Activated CD4-positive, alpha-beta memory T cell treated with anti-CD3 and anti-CD28 coated beads for 36 hours (primary cell): ENCODE measurements at regions not wholly inside any gene's neighbourhood (a gene's known extent, or its start where the extent isn't known, plus 50 kb on each side); places are given as distances from the start of the nearest gene placed in this dataset.

ENCODE experiments used
- CTCF ChIA-PET: fragments of 350-600 bp; sonication (Branson Sonifier 250); formaldehyde crosslinking; loops from one replicate; lab custom pipeline; 2021; ENCODE audit warnings: antibody characterized with exemption, inconsistent platforms; lab: Charles Lee
- POLR2A ChIA-PET: fragments of 350-600 bp; sonication (Branson Sonifier 250); formaldehyde crosslinking; loops from one replicate; lab custom pipeline; 2021; ENCODE audit warnings: antibody characterized with exemption; lab: Charles Lee
- DNase-seq: peaks from one replicate; pipeline ENCODE4 v3.0.0-alpha.2; 2020
- H3K27ac Mint-ChIP-seq: one replicate; pipeline ENCODE4 v1.8.0; 2021; ENCODE audit warnings: mixed read lengths
- H3K27me3 Mint-ChIP-seq: one replicate; pipeline ENCODE4 v1.8.0; 2021; ENCODE audit warnings: mixed read lengths
- H3K36me3 Mint-ChIP-seq: one replicate; pipeline ENCODE4 v1.8.0; 2021; ENCODE audit warnings: mixed read lengths
- H3K4me1 Mint-ChIP-seq: one replicate; pipeline ENCODE4 v1.8.0; 2021; ENCODE audit warnings: low read depth, mixed read lengths
- H3K4me3 Mint-ChIP-seq: one replicate; pipeline ENCODE4 v1.8.0; 2021; ENCODE audit warnings: mild to moderate bottlenecking, mixed read lengths
- H3K9me3 Mint-ChIP-seq: one replicate; pipeline ENCODE4 v1.8.0; 2021; ENCODE audit warnings: mixed read lengths
- intact Hi-C: fragments of 100-400 bp; cut with micrococcal nuclease; formaldehyde crosslinking; loops from one replicate; pipeline ENCODE4 v1.15.1; 2023

DNA sequence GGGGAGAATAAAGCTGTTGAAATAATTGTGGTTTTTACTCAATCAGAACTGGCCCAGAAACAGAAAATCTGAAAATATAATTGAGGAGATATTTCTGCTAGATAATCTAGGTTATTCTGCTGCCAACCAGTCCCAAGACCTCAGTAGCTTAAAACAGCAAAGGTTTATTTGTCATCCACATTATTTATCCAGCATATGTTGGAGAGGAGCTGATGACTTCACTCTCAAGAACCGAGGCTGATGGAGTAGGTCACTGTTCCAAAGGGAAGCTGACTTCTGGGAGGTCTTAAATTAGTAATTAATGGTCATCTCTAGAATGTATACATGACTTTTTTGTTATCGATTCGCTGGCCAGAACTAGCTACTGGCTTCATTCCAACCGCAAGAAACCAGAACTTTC is 124.8 kb upstream of the CTNNA2 start:
- Mint-ChIP-seq H3K4me1 (no peaks in the 10 kb centered on the region), H3K9me3 (peaks cover 18% of the 10 kb centered on the region), H3K36me3 (no peaks in the 10 kb centered on the region), H3K4me3 (no peak overlapping the region), H3K27me3 (no peaks in the 10 kb centered on the region), H3K27ac (no peak overlapping the region)
- intact Hi-C loops: no loop called here
- ChIA-PET POLR2A (no interaction called here), CTCF (no interaction called here)
- no peak for DNase-seq

DNA sequence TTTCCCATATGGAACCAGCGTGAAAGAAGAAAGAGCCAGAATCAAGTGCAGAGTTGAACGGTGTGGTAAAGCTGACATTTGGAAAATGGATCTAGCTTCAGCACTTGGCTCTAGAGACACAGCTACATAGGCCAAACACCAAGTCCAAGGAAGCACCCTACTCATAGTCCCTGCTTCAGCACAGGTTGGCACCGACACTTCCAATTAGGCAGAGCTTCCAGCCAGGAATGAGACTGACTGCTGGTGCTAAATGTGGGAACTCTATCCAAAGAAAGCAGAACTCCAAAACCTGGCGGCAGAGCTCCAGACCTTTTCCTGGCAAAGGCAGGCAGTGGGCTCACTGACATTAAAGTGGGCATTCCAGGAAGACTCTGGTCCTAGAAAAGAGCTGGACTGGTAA is 125.4 kb upstream of the CTNNA2 start:
- Mint-ChIP-seq H3K27ac (no peak overlapping the region), H3K4me3 (no peak overlapping the region), H3K36me3 (no peaks in the 10 kb centered on the region), H3K27me3 (no peaks in the 10 kb centered on the region), H3K9me3 (peaks cover 18% of the 10 kb centered on the region), H3K4me1 (no peaks in the 10 kb centered on the region)
- no peak for DNase-seq
- ChIA-PET POLR2A (no interaction called here), CTCF (no interaction called here)
- intact Hi-C loops: no loop called here

DNA sequence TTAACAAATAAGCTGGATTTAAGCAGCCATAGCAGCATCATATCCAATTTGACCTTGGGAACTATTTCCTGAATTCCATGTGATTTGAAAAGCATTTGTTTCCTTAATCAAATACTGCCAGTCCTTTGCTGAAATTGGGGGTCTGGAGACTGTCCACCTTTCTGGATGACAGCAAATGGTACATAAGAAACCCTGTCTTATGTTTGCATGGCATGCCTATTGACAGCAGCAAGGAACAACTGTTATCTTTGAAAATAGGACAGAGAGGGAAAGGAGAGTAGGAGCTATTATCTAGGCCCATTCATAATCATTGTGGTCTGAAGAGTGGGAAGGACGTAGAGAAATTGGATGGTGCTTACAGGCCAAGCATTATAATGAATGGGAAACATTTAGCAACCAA is 129.2 kb upstream of the CTNNA2 start:
- no peaks in the 10 kb centered on the region for H3K4me1 Mint-ChIP-seq
- POLR2A ChIA-PET: no interaction called here
- intact Hi-C loops: no loop called here

DNA sequence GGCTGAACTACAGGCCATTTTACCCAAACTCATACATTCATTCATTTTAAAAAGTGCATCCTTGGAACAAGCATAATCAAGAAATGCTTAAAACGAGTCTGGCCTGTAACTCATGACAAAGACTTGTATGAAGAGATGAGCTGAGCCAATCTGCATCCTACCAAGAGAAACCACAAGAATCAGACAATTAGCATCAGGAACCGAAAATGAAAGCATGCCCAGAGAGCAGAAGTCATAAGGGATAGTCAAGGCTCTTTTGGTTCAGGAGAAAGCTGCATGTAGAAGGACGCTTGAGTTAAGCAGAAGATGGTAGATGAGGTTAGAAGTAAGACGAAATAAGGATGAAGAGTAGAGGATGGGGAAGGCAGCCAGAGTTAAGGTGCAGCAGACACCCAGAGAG is 137.0 kb upstream of the CTNNA2 start:
- DNase-seq: no peak
- H3K36me3 Mint-ChIP-seq: no peaks in the 10 kb centered on the region
- H3K27me3 Mint-ChIP-seq: no peaks in the 10 kb centered on the region
- peaks cover 12% of the 10 kb centered on the region for H3K9me3 Mint-ChIP-seq
- POLR2A ChIA-PET: no interaction called here
- H3K4me3 Mint-ChIP-seq: no peak overlapping the region
- no peak overlapping the region for H3K27ac Mint-ChIP-seq
- CTCF ChIA-PET: no interaction called here
- intact Hi-C loops: no loop called here
- no peaks in the 10 kb centered on the region for H3K4me1 Mint-ChIP-seq

More for the DNA sequence above, 129.2 kb upstream of the CTNNA2 start:
- CTCF ChIA-PET: no interaction called here
- Mint-ChIP-seq H3K36me3 (no peaks in the 10 kb centered on the region), H3K9me3 (peaks cover 21% of the 10 kb centered on the region), H3K4me3 (no peak overlapping the region), H3K27ac (no peak overlapping the region), H3K27me3 (no peaks in the 10 kb centered on the region)
- DNase-seq: no peak

DNA sequence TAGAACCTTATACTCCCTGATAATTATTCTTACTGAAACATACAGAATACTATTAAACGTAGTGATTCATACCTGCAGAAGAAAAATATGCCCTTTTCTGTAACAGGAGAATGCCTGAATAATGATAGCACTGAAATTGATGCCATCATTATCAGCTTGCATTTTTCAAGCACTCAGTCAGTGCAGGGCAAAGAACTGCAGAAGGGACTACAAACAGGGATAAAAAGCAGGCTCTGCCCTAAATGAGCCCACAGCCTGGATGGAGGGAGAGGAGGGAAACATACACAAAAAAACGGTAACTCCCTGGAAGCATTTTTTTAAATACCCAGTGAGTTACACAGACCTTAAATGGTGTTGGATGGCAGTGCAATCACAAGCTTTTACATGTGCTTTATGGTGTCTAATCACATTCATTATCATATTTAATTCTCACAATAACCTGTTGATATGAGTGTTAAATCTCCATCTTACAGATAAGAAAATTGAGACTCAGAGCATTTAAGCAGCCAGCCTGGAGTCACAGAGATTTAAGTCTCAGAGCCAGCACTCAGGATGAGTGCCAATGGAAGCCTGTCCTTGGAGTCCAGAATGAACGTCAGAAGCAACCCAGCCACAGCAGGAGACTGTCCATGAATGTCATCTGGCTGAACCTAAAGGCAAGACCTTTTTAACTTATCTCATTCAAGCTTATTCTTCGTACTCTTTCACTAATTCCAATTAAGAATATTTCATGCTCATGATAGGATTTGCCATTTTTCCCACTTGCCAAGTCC is 139.3 kb upstream of the CTNNA2 start:
- CTCF ChIA-PET: no interaction called here
- H3K4me3 Mint-ChIP-seq: no peak overlapping the region
- intact Hi-C loops: no loop called here
- H3K36me3 Mint-ChIP-seq: no peaks in the 10 kb centered on the region
- H3K9me3 Mint-ChIP-seq: peaks cover 7% of the 10 kb centered on the region
- no peaks in the 10 kb centered on the region for H3K4me1 Mint-ChIP-seq
- no peak for DNase-seq
- H3K27me3 Mint-ChIP-seq: no peaks in the 10 kb centered on the region
- POLR2A ChIA-PET: no interaction called here
- H3K27ac Mint-ChIP-seq: no peak overlapping the region

DNA sequence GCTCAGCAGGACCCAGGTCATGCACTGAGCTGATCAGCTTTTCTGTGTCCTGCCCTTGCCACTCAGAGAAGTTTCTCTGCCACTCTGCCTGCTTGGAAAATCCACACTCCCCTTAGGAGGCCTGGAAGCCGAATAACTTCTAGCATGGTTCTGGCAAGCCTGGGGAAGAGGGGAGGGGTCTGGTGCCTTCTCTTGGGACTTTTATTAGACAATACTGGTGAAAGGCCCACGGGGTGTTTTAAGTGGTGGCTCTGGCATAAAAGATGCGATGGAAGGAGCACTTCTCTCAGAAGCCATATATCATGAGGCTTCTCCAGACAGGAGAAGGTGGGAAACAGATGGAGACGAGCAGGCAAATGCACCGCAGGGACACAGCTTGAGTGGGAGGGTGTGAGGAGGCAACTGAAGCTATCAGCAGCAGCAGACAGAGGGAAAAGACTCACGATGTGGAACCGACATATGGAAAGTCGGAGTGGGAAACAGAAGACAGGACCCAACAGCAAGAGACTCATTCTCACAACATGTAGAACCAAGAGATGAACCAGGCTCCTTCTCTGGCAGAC is 141.8 kb upstream of the CTNNA2 start:
- H3K4me1 Mint-ChIP-seq: no peaks in the 10 kb centered on the region
- ChIA-PET CTCF (no interaction called here), POLR2A (no interaction called here)
- H3K27ac Mint-ChIP-seq: no peak overlapping the region
- no peak overlapping the region for H3K4me3 Mint-ChIP-seq
- no peaks in the 10 kb centered on the region for H3K27me3 Mint-ChIP-seq
- no peaks in the 10 kb centered on the region for H3K36me3 Mint-ChIP-seq
- intact Hi-C loops: no loop called here
- no peak for DNase-seq
- peaks cover 7% of the 10 kb centered on the region for H3K9me3 Mint-ChIP-seq

DNA sequence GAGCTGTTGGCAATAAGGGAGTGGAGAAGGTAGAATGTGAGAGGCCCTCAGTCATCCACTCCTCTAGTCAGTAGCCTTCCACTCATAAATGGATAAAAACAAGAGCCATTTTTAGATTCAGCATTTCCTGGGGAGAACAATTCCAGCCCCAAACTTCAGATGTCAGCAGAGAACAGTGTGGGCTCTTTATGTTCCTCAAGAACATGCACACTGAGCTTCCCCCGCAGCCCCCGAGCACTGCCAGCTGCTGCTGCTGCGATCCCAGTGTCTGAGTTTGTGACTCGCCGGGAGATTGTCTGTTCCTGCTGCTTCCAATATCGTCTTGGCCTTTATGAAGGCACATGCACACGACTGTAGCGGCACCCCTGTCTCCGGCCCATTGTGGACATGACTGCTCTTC is 143.7 kb upstream of the CTNNA2 start:
- no peak for DNase-seq
- no peaks in the 10 kb centered on the region for H3K27me3 Mint-ChIP-seq
- intact Hi-C loops: no loop called here
- no peak overlapping the region for H3K4me3 Mint-ChIP-seq
- CTCF ChIA-PET: no interaction called here
- no peak overlapping the region for H3K27ac Mint-ChIP-seq
- no peaks in the 10 kb centered on the region for H3K36me3 Mint-ChIP-seq
- H3K4me1 Mint-ChIP-seq: no peaks in the 10 kb centered on the region
- POLR2A ChIA-PET: no interaction called here
- peaks cover 3% of the 10 kb centered on the region for H3K9me3 Mint-ChIP-seq

DNA sequence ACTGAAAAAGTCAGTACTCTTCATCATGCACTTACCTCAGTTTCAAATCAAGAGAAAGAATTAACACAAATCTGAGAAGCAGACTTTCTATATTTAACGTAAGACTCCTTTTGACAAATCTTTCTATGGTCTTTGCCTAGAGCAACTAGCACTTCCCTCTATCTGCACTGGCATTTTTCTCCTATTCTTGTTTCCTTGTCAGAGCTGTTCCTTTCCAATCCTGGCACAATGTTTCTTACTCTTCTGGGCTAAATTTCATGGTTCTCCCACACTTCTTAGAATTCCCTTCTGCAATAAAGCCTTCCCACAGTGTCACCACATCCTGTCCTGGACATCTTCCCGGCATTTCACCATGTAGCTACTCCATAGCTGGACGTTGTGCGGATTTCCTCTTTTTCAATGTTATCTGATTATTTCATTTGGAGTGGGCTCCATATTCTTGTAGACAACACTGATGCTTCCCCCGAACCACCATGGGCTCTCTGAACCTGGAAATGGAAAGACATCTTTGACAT is 144.7 kb upstream of the CTNNA2 start:
- H3K4me3 Mint-ChIP-seq: no peak overlapping the region
- H3K27ac Mint-ChIP-seq: no peak overlapping the region
- H3K9me3 Mint-ChIP-seq: peaks cover 3% of the 10 kb centered on the region
- no peak for DNase-seq
- no peaks in the 10 kb centered on the region for H3K4me1 Mint-ChIP-seq
- CTCF ChIA-PET: no interaction called here
- intact Hi-C loops: no loop called here
- H3K36me3 Mint-ChIP-seq: no peaks in the 10 kb centered on the region
- H3K27me3 Mint-ChIP-seq: no peaks in the 10 kb centered on the region
- POLR2A ChIA-PET: no interaction called here

DNA sequence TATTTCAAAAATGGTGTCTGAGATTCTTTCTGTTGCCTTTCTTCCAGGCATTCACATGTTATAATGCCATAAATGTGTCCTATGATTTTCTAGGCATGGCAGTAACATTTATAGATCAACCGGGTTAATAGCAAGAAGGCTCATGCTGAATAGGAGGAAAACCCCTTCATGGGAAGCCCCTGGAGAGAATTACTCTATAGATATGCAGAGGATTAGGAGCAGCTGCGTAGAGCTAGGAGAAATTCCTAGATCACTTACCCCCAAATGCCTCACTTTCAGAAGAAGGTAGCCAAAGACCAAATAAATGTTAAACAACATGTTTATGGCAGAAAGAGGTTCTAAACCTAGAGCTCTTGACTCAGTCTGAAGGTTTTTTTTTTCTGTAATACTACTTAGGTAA is 153.4 kb upstream of the CTNNA2 start:
- no peak overlapping the region for H3K4me3 Mint-ChIP-seq
- H3K27ac Mint-ChIP-seq: no peak overlapping the region
- H3K36me3 Mint-ChIP-seq: no peaks in the 10 kb centered on the region
- no peaks in the 10 kb centered on the region for H3K27me3 Mint-ChIP-seq
- ChIA-PET POLR2A (no interaction called here), CTCF (no interaction called here)
- no peak for DNase-seq
- intact Hi-C loops: no loop called here
- no peaks in the 10 kb centered on the region for H3K4me1 Mint-ChIP-seq
- H3K9me3 Mint-ChIP-seq: peaks cover 15% of the 10 kb centered on the region

DNA sequence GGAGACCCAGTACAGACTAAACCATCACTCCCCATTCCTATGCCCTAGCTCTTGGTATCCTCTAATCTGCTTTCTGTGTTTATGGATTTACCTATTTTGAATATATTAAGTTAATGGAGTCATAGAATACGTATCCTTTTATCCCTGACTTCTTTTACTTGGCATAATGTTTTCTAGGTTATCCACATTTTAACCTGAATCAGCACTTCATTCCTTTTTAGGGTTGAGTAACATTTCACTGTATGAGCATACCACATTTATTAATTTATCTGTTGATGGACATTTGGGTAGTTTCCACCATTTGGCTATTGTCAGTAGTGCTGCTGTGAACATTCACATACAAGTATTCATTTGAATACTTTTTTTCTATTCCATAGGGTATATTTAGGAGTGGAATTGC is 157.3 kb upstream of the CTNNA2 start:
- no peak for DNase-seq
- Mint-ChIP-seq H3K4me1 (no peaks in the 10 kb centered on the region), H3K27me3 (no peaks in the 10 kb centered on the region), H3K4me3 (no peak overlapping the region), H3K36me3 (no peaks in the 10 kb centered on the region), H3K9me3 (peaks cover 39% of the 10 kb centered on the region), H3K27ac (no peak overlapping the region)
- intact Hi-C loops: no loop called here
- ChIA-PET POLR2A (no interaction called here), CTCF (no interaction called here)

DNA sequence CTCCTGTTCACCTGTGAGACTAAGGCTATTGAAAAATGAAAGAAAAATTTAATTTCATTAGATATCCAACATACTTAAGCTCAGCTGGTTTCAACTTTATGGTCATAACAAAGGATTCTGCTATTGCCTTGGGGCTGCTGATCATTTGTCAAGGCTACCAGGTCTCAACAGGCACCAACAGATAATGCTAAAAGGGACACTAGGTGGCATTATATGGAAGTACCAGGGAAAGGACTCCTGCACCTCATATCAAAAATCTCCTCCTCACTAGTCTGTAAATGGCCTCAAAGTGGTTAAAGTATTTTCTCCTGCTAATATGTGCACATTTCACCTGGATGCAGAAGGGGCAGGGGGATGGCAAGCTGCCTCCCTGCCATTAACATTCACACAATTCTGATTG is 167.9 kb upstream of the REG3A start:
- no peaks in the 10 kb centered on the region for H3K36me3 Mint-ChIP-seq
- ChIA-PET CTCF (no interaction called here), POLR2A (no interaction called here)
- H3K4me3 Mint-ChIP-seq: no peak overlapping the region
- H3K27me3 Mint-ChIP-seq: no peaks in the 10 kb centered on the region
- no peak for DNase-seq
- intact Hi-C loops: no loop called here
- no peak overlapping the region for H3K27ac Mint-ChIP-seq
- peaks cover 24% of the 10 kb centered on the region for H3K9me3 Mint-ChIP-seq
- H3K4me1 Mint-ChIP-seq: no peaks in the 10 kb centered on the region

DNA sequence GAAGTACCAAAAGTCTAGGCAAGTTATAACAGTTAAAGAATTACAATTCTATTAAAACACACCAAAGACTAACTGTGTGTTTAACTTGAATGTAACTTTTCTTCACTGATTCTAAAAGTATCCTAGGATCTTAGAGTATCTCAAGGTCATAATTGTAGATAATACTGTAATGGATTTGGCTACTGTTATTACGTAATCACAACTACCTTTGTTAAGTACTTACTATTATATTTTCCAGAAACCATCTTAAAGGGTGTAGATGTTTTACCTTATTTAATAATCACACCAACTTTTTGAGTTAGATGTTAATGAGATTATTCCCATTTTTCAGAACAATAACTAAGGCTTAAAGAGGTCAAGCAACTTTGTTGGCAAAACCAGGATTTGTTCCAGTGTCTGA is 161.3 kb upstream of the REG3A start:
- DNase-seq: no peak
- intact Hi-C loops: no loop called here
- ChIA-PET POLR2A (no interaction called here), CTCF (no interaction called here)
- H3K9me3 Mint-ChIP-seq: peaks cover 13% of the 10 kb centered on the region
- H3K36me3 Mint-ChIP-seq: no peaks in the 10 kb centered on the region
- no peaks in the 10 kb centered on the region for H3K4me1 Mint-ChIP-seq
- no peaks in the 10 kb centered on the region for H3K27me3 Mint-ChIP-seq
- H3K27ac Mint-ChIP-seq: no peak overlapping the region
- no peak overlapping the region for H3K4me3 Mint-ChIP-seq

DNA sequence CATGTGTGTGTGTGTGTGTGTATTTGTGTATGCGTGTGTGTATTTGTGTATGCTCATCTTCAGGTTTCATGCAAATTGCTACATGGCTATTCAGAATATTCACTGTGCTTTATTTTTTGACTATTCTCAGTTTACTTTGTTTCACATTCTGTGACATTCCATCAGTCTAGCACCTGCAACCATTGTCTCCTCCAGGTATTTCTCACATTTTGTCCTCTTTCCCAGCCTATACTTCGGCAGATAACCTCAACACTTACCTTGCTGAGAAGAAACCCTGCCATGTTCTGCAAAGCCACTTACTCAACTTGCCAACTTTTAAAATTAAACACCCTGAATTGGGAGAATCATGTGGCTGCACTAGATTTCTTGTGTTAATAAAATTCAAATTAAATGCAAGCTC is 135.4 kb upstream of the REG3A start:
- Mint-ChIP-seq H3K4me1 (no peaks in the 10 kb centered on the region), H3K4me3 (no peak overlapping the region), H3K36me3 (no peaks in the 10 kb centered on the region), H3K27ac (no peak overlapping the region), H3K27me3 (no peaks in the 10 kb centered on the region), H3K9me3 (peaks cover 18% of the 10 kb centered on the region)
- intact Hi-C loops: no loop called here
- POLR2A ChIA-PET: no interaction called here
- no peak for DNase-seq
- CTCF ChIA-PET: no interaction called here
